Inflammatory macrophage treated with lipopolysaccharide for 4 hours (primary cell): ENCODE measurements at regions not wholly inside any gene's neighbourhood (a gene's known extent, or its start where the extent isn't known, plus 50 kb on each side); places are given as distances from the start of the nearest gene placed in this dataset.

Source experiments
- DNase-seq: peaks from one replicate; pipeline ENCODE4 v3.0.0-alpha.2; 2020

DNA sequence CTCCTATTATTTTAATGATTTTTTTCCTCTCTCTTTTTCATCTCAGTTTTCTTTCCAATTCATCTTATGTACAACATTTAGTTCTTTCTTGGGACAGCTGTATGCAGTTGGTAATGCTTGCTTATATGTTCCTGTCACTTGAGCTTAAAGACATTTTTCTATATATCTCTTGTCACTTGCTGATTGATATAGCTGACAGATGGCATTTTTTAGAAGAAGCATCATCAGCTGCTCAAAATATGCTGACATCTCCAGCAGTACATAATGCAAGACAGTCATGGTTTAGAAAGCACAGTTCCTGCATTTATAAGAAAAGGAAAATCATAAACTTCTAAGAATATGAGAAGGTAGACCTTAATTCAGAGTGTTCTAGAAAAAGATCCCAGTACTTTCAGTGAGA, 56.5 kb downstream of the DCAF8L1 start:
- no peak for DNase-seq

DNA sequence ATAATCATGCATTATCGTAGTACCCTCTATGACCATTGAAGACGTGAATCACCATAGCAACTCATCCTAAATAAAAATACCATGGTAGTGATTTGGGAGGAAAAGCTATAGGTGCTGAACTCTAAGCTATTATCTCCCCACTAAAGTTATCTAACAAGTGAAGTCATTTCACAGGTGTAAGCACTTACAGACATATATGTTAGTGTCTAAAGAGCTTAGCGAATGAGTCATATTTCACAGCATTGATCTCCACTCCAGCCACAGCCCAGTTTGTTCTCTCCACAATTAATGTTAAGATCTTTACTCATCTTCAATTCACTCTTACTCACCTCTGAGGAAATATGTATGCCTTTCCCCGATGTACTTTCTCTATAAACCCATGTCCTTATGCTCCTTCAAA, 57.0 kb downstream of the DCAF8L1 start:
- DNase-seq, result no peak

- DNase-seq, result peak; percentile 6
Measured at GRCh38 chrX:27918799-27919198, 62.5 kb downstream of the DCAF8L1 start.

DNA sequence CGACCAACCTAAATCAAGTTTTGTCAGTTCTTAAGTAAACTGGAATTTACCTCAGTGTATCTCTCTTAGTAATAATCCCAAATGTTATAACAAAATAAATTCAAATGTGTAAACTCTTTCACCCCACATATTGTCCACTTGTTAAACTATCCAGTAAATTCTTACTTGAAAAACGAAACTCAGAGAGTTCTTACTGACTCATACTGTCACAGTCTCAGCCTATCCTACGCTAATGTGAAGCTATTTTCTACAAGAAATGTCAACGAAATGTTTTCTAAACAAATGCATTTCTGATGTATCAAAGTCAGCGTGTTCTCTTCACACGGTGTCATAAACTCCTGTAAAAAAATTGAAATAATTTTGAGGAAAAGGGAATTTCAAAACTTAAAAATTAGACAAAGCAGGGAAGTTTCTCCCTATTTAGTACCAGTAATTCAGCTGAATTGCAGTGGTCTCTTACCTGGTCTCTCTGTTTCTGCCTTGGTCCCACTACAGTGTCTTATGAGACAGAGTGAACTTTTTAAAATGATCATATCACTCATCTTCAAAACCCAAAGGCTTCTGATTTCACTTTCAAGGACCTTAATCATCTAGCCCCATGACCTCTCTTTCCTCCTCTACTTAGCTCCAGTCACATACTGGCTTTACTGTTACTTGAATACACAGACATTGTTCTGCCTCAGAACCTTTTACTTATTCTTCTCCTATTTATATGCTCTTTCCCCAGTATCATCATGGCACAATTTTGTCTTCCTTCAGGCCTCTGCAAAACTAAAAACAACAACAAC, 63.3 kb downstream of the DCAF8L1 start:
- DNase-seq, result no peak

DNA sequence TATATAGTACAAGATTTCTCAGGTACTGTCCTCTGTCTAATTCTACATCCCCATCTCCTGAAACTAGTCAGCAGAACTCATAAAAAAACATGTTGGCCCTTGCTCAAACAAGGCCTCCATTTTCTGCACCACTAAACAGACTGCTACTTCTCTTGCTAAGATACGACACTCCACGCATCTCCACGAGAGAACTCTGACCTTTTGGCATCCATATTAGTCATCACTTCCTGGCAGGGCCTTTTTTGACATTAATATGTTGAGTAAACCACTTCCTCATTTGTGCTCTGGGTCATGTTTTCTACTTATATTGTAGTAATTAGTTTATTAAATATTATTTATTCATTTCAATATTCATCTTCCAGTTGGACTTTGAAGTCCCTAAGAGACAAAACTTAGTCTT, 65.6 kb downstream of the DCAF8L1 start:
- DNase-seq, result peak; percentile 74

DNA sequence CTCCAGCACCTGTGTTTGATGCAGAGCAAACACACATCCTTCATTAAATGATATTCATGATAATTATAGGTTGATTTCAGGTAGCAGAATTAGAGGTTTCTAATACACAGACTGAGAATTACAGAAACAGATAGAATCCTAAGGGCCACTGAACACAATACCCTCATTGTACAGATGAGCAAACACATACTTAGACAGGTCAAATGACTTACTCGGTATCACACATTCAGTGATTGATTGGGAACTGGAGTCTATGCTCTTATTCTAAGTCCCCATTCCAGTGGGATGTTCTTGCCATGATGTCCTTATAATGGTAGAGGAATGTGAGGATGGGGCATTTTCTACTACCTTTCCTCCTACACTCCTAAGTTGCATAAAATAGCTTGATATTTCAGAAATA, 70.8 kb downstream of the DCAF8L1 start:
- DNase-seq, result no peak

DNA sequence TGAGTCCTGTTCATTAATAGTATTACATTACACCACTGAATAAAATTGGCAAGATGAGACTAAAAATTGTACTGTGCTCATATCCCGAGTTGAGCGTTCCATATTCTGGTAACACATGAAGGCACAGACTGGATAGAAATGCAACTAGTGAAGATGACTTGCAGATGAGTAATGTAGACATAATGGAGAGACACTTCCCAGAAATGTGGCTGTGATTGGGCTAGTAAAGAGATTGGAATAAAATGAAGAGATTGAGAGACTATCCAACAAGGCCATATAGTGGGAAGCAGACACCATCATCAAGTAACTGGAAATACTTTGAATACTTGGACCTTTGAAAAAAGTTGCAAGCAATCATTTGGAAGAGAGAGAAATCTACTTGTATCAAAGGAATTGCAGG, 77.3 kb downstream of the DCAF8L1 start:
- DNase-seq, result no peak

DNA sequence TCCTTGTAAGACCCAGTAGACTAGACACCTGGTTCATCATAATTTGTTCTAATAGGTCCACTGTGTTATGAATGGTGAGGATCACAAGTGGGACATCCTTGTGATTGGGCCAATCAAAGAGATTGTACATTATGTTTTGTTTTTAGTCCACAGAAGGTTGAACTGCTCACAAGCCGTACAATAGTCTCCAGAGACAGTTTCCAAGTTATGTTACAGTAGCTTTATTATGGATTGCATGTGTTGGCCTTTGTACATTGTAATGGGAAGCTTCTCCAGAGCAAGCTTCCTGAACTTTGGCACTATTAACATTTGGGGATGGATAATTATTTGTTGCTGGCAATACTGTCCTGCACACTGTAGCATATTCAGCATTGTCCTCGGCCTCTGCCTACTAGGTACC, 86.1 kb downstream of the MAGEB10 start:
- no peak for DNase-seq

DNA sequence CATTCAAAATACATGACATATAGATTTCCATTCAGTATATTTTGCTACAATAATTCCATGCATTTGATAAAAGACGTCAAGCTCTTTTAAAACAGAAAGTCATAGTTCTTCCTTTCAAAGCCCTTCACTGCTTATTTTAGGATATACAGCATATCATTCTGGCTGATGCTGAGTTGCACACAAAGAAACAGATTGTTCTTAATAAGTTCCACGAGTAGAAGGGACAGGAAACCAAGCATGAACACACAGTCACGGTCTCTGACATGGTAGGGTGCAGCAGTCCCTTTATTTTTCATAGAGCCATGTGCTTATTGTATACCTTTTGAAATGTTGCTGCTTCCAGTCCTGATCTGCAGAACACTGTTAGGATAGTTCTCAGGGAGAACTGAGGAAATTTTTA, 85.4 kb downstream of the MAGEB10 start:
- DNase-seq, result no peak

DNA sequence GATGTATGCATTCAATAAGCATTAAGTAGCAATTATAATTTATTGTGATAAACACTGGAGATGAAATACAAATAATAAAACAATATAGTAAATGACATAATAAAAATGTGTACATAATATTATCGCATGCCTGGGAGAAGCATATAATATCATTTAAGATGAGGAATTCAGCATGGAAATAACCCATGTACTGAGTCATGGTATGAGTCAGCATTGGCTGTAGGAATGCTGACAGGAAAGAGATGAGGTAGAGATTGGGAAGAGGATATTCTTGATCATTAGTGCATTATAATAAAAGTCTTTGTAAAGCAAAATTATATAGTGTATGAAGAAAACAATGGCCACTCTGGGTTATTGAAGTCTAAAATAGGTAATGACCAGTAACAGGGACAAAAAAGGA, 82.8 kb downstream of the MAGEB10 start:
- no peak for DNase-seq

DNA sequence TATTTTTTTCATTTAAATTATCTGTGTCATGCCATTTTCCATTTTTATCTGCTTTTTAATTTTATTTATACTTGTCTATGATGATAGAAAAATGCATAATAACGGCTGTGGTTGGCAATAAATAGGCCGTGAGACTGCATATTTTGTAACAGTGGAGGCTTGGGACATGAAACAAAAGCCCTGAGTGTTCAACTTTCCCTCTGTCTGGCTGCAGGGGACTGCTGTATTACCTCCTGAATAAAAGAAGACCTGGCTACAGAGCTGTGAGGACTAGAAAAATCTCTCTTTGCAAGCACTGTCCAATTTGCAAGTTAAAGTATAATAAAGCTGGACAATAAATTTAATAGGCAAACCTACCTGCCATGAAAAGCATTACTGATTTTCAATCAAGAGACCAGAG, 82.1 kb downstream of the MAGEB10 start:
- no peak for DNase-seq

DNA sequence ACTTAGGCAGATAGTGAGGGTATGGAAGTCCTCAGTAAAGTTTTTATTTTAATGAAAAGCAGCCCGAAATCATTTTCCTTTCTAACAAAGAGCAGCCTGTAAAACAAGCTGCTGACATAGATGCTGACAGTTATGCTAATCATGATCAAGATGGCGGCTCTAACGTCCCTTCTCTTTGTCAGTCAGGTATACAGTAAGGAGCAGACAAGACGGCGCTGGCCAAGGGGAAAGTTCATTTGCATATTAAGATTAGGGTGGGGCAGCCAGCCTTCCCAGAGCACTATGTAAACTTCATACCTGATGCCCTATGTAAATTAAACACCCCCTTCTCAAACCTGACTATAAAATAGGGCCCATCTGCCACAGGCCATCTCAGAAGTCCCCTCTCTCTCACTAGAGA, 76.9 kb downstream of the MAGEB10 start:
- DNase-seq, result no peak

DNA sequence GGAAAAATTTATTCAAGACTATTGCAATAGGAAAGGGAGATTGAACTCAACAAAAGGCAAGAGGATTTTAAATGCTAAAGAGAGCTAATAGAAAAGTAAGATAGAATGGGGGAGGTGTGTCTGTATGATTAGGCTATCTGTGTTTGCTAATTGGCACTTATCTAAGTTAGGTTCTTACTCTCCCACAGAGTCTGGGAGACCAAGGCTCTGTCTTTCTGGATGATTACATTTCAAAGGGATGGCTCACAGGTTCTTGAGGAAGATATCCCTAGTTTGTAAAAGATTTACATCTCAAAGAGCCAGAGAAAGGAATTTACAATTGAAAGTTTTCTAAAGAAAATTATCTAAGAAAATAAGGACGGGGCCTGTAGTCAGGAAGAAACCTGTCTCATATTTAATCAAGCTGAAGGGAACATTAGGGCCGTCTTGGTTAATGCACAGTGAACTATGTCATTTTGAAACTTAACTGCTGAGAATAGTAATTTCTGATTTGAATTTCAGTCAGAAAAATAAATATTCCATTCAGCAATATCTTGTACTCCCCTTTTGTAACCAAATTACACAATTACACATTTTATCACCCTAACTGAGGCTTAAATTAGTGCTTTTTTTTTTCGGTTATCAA, 75.8 kb downstream of the MAGEB10 start:
- no peak for DNase-seq

- no peak for DNase-seq
Measured at GRCh38 chrX:27882695-27883094, 74.9 kb downstream of the MAGEB10 start.

- no peak for DNase-seq
Measured at GRCh38 chrX:27878862-27879261, 71.1 kb downstream of the MAGEB10 start.
